ENCODE measurements at regions not wholly inside any gene's neighbourhood (a gene's known extent, or its start where the extent isn't known, plus 50 kb on each side); places are given as distances from the start of the nearest gene placed in this dataset.

- TF ChIP-seq CTCF (IDR thresholded peaks at IDR 0.05) (no peak), POLR2A (IDR thresholded peaks at IDR 0.05) (no peak)
Observed at GRCh38 chr3:182046166-182046764, 334.5 kb downstream of the SOX2 start.

All from testis (tissue), 2 donors.